GM21619 (cell line): ENCODE measurements at regions not wholly inside any gene's neighbourhood (a gene's known extent, or its start where the extent isn't known, plus 50 kb on each side); places are given as distances from the start of the nearest gene placed in this dataset.
A peak's percentile ranks its signal among the peaks of the same experiment; 100 is the strongest.

Source experiments
- ATAC-seq: cut with Tn5 transposase; IDR thresholded peaks from one replicate; pipeline ENCODE4 v1.9.1; 2021; ENCODE audit not compliant: unreplicated experiment

GRCh38 chr10:89879121-89879520, 177.7 kb downstream of the KIF20B start:
- no peak for ATAC-seq

- ATAC-seq: peak; percentile 48
Measured at GRCh38 chr10:89887406-89887805, 186.0 kb downstream of the KIF20B start.

GRCh38 chr10:89887830-89888229, 186.4 kb downstream of the KIF20B start:
- ATAC-seq: peak; percentile 63

GRCh38 chr10:89888321-89889070, 187.1 kb downstream of the KIF20B start:
- peak; percentile 62 for ATAC-seq

GRCh38 chr10:89889606-89890005, 188.2 kb downstream of the KIF20B start:
- no peak for ATAC-seq

- ATAC-seq: no peak
Measured at GRCh38 chr10:89891006-89891535, 189.7 kb downstream of the KIF20B start.

GRCh38 chr10:89894051-89894450, 192.7 kb downstream of the KIF20B start:
- ATAC-seq: no peak

GRCh38 chr10:89900554-89900953, 199.2 kb downstream of the KIF20B start:
- no peak for ATAC-seq

- ATAC-seq: no peak
Measured at GRCh38 chr10:89901895-89902294, 200.5 kb downstream of the KIF20B start.

- ATAC-seq: no peak
Measured at GRCh38 chr10:89904755-89905154, 203.4 kb downstream of the KIF20B start.

GRCh38 chr10:89909752-89910151, 208.4 kb downstream of the KIF20B start:
- ATAC-seq: no peak

GRCh38 chr10:89915021-89915420, 213.6 kb downstream of the KIF20B start:
- no peak for ATAC-seq

GRCh38 chr10:89915968-89916367, 214.6 kb downstream of the KIF20B start:
- no peak for ATAC-seq

- ATAC-seq: no peak
Measured at GRCh38 chr10:89916468-89917215, 215.3 kb downstream of the KIF20B start.

- ATAC-seq: no peak
Measured at GRCh38 chr10:89921403-89921802, 220.0 kb downstream of the KIF20B start.

GRCh38 chr10:89923661-89924060, 222.3 kb downstream of the KIF20B start:
- ATAC-seq: no peak

- ATAC-seq: no peak
Measured at GRCh38 chr10:89924261-89924660, 222.9 kb downstream of the KIF20B start.

- ATAC-seq: no peak
Measured at GRCh38 chr10:89926736-89927135, 225.3 kb downstream of the KIF20B start.

- peak; percentile 60 for ATAC-seq
Measured at GRCh38 chr10:89929282-89930026, 228.1 kb downstream of the KIF20B start.

GRCh38 chr10:89937494-89937893, 236.1 kb downstream of the KIF20B start:
- no peak for ATAC-seq

GRCh38 chr10:89940076-89940475, 238.7 kb downstream of the KIF20B start:
- ATAC-seq: no peak
